Gastroesophageal sphincter (tissue), 3 donors: ENCODE measurements at regions not wholly inside any gene's neighbourhood (a gene's known extent, or its start where the extent isn't known, plus 50 kb on each side); places are given as distances from the start of the nearest gene placed in this dataset.

Experiments
- CTCF ChIP-seq, 4 experiments: fragments of 200-600 bp in 2 of 4; fragments of 450-650 bp in 2 of 4; sonication (generic) in 1 of 4; IDR thresholded peaks; one replicate each; pipeline ENCODE4 v1.5.1; 2017 to 2019; ENCODE audit warnings: antibody characterized with exemption in 4 of 4, mild to moderate bottlenecking in 2 of 4, moderate library complexity in 2 of 4
- EP300 ChIP-seq: sonication (generic); formaldehyde crosslinking; IDR thresholded peaks from one replicate; pipeline ENCODE4 v1.6.1; 2017; ENCODE audit warnings: antibody characterized with exemption, mild to moderate bottlenecking
- POLR2A ChIP-seq, 2 donors: fragments of 450-650 bp; IDR thresholded peaks; one replicate each; pipeline ENCODE4 v1.6.1; 2017; ENCODE audit warnings: antibody characterized with exemption in 2 of 2, mild to moderate bottlenecking in 2 of 2, moderate library complexity in 1 of 2
- POLR2AphosphoS5 ChIP-seq: sonication (generic); formaldehyde crosslinking; IDR thresholded peaks from one replicate; pipeline ENCODE4 v1.6.1; 2017; ENCODE audit warnings: antibody characterized with exemption

GRCh38 chr21:31493350-31493880 lies 149.4 kb upstream of the TIAM1 start:
- no peak for TF ChIP-seq POLR2AphosphoS5
- no peak for TF ChIP-seq CTCF (IDR thresholded peaks at IDR 0.05)
- TF ChIP-seq POLR2A (IDR thresholded peaks at IDR 0.05): no peak
- TF ChIP-seq EP300: no peak
